Adrenal gland (tissue), 9 donors: ENCODE measurements at regions not wholly inside any gene's neighbourhood (a gene's known extent, or its start where the extent isn't known, plus 50 kb on each side); places are given as distances from the start of the nearest gene placed in this dataset.

Source experiments
- DNase-seq, 7 donors: peaks; one replicate each; pipeline ENCODE4 v3.0.0-alpha.2; 2019 to 2020
- H3K27ac ChIP-seq, 5 donors: fragments of 200-600 bp; sonication (generic) in 4 of 5; 1 replicate in 3 of 5; 2 replicates in 2 of 5; pipeline versions ENCODE4 v1.5.1 to v1.8.0; 2016 to 2020; ENCODE audit warnings: mild to moderate bottlenecking in 1 of 5
- H3K27me3 ChIP-seq: fragments of 200-600 bp; 2 replicates; pipeline ENCODE4 v1.8.0; 2021
- H3K36me3 ChIP-seq, 2 donors: fragments of 200-600 bp; replicated peaks in 1 of 2; 1 replicate in 1 of 2; 2 replicates in 1 of 2; pipeline versions ENCODE4 v1.5.1 to v1.8.0; 2018 to 2022
- H3K4me1 ChIP-seq, 2 donors: fragments of 200-600 bp; replicated peaks in 1 of 2; 1 replicate in 1 of 2; 2 replicates in 1 of 2; pipeline versions ENCODE4 v1.5.1 to v1.8.0; 2018 to 2021
- H3K4me3 ChIP-seq, 4 donors: fragments of 200-600 bp; sonication (generic) in 3 of 4; one replicate each; pipeline ENCODE4 v1.5.1; 2016 to 2018
- H3K9me3 ChIP-seq, 3 donors: fragments of 200-600 bp; sonication (generic) in 1 of 3; replicated peaks in 1 of 3; 1 replicate in 2 of 3; 2 replicates in 1 of 3; pipeline versions ENCODE4 v1.5.1 to v1.8.0; 2016 to 2021
- POLR2A ChIP-seq, 2 donors: fragments of 450-650 bp; IDR thresholded peaks; one replicate each; pipeline ENCODE4 v1.6.1; 2017; ENCODE audit warnings: antibody characterized with exemption in 2 of 2, mild to moderate bottlenecking in 2 of 2, moderate library complexity in 1 of 2
- WGBS, 4 donors: extraction: QIAGEN DNeasy Blood & Tissue Kit in 2 of 4; methylation state at CpG; one replicate each; pipeline versions ENCODE4 v1.1.5 to v1.1.7; 2013 to 2017; 5-methylcytosine and 5-hydroxymethylcytosine counted together
- intact Hi-C, 2 donors: fragments of 100-400 bp; cut with DNase I; formaldehyde crosslinking; loops; one replicate each; pipeline versions ENCODE4 v1.14.1 to v1.15.0; 2022 to 2023
- TF ChIP-seq, protein P1 (sequence below), 6 experiments: fragments of 450-650 bp in 4 of 6; fragments of 200-600 bp in 2 of 6; sonication (generic) in 1 of 6; IDR thresholded peaks; 1 replicate in 5 of 6; 2 replicates in 1 of 6; pipeline versions ENCODE4 v1.5.1 to v1.8.0; 2016 to 2021; ENCODE audit warnings: antibody characterized with exemption in 6 of 6, mild to moderate bottlenecking in 2 of 6, moderate library complexity in 1 of 6
- donor health status: healthy with polysubstance abuse.
- donor health status: Bipolar disorder and iron deficiency.
- donor health status: DM: yes; HTN: yes; CAD: no.
- donor health status: DM: no; HTN: no; CAD: no.
- donor health status: DM: no; HTN: no; CAD: no.

DNA sequence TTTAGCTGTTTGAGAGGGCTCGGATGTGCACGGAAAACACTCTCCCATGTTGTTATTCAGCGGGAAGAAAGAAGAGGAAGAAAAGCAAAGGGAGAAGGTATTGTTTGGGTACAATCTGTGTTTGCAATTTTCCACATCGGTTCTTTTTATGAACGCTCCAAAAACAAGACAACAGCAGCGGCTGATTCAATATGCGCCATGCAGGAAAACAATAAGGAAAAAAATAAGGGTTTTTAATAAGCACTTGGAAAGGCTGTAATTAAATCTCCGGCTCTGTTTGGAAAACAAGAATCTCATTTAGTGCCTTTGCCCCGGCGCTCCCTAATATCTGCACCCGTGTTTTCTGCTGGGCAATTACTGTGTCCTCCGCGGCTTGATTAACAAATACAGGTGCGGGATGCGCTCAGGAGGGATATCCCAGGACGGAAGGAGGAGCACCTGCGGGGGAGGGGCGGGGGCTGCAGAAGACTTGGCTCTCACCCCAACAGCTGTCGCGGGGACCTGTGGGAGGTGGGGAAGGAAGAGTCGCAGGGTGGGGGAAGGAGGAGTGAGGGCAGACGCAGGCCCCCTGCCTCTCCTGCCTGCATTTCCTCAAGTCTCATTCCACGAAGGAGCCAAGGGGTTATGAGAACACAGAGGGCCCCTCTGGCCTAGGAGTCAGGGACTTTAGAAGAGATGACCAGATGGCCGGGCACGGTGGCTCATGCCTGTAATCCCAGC is 181.5 kb upstream of the PODXL start:
- Histone ChIP-seq H3K4me3 (no peak overlapping the region), H3K4me1 (no peaks in the 10 kb centered on the region), H3K27me3 (peaks cover 6% of the 10 kb centered on the region), H3K36me3 (no peaks in the 10 kb centered on the region), H3K27ac (no peak overlapping the region), H3K9me3 (no peaks in the 10 kb centered on the region)
- WGBS, 4 donors, result 64 to 72% (median 67%) methylated on average over 25 of the region's 25 CpGs
- intact Hi-C loops, result no loop called here
- DNase-seq, result peak in 1 of 7 donors; percentile 18
- TF ChIP-seq POLR2A (IDR thresholded peaks at IDR 0.05), result no peak
- TF ChIP-seq, protein P1, sequence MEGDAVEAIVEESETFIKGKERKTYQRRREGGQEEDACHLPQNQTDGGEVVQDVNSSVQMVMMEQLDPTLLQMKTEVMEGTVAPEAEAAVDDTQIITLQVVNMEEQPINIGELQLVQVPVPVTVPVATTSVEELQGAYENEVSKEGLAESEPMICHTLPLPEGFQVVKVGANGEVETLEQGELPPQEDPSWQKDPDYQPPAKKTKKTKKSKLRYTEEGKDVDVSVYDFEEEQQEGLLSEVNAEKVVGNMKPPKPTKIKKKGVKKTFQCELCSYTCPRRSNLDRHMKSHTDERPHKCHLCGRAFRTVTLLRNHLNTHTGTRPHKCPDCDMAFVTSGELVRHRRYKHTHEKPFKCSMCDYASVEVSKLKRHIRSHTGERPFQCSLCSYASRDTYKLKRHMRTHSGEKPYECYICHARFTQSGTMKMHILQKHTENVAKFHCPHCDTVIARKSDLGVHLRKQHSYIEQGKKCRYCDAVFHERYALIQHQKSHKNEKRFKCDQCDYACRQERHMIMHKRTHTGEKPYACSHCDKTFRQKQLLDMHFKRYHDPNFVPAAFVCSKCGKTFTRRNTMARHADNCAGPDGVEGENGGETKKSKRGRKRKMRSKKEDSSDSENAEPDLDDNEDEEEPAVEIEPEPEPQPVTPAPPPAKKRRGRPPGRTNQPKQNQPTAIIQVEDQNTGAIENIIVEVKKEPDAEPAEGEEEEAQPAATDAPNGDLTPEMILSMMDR (IDR thresholded peaks at IDR 0.05), result no peak

DNA sequence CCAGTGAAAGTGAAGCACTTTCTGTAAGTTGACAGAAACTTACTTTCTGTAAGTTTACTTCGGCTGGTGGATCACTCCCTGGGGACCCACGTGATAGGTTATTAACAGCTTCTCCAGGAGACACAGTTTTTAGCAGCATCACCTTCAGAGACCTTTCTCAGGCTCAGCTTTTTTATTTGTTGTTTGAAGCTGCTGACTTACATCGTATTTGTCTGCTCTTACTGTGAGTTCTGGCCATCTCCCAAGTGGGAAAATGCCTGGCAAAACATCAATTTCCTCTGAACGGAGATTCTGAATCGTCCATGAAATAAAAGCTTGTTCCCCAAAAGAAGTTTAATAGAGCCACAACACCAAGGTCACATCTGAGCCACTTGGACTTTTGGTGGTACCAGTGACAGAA is 178.7 kb upstream of the PODXL start:
- H3K4me3 ChIP-seq, result no peak overlapping the region
- no peaks in the 10 kb centered on the region for H3K4me1 ChIP-seq
- TF ChIP-seq, protein P1 (IDR thresholded peaks at IDR 0.05), result no peak
- no peak for TF ChIP-seq POLR2A (IDR thresholded peaks at IDR 0.05)
- H3K27me3 ChIP-seq, result peaks cover 6% of the 10 kb centered on the region
- no peak overlapping the region for H3K27ac ChIP-seq
- H3K36me3 ChIP-seq, result no peaks in the 10 kb centered on the region
- intact Hi-C loops, result no loop called here
- WGBS, 4 donors, result 23 to 31% (median 31%) methylated on average over 5 of the region's 5 CpGs
- H3K9me3 ChIP-seq, result no peaks in the 10 kb centered on the region
- peak in 1 of 7 donors; percentile 41 for DNase-seq

DNA sequence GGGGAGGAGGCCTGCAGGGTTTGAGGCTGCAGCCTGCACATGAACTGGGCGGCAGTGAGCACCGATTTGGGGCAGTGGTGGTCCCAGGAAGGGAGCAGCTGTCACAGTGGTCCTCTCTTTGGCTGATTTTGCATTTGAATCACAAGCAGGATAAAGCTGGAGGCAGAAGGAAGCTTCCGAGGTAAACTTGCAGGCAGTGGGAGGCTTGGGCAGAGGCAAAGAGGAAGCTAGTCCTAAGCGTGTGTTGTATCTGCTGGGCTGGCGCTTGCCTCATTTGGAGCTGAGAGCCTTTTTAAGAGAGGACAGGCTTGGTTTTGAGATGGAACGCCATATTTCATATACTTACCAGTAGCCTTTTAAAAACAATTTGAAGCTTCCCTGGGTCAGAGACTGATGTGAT is 177.2 kb upstream of the PODXL start:
- Histone ChIP-seq H3K9me3 (no peaks in the 10 kb centered on the region), H3K4me3 (no peak overlapping the region), H3K36me3 (no peaks in the 10 kb centered on the region), H3K4me1 (no peaks in the 10 kb centered on the region), H3K27ac (no peak overlapping the region), H3K27me3 (peaks cover 2% of the 10 kb centered on the region)
- intact Hi-C loops, result no loop called here
- no peak for DNase-seq
- WGBS, 4 donors, result 68 to 74% (median 72%) methylated on average over 6 of the region's 6 CpGs
- TF ChIP-seq, protein P1 (IDR thresholded peaks at IDR 0.05), result no peak
- no peak for TF ChIP-seq POLR2A (IDR thresholded peaks at IDR 0.05)

DNA sequence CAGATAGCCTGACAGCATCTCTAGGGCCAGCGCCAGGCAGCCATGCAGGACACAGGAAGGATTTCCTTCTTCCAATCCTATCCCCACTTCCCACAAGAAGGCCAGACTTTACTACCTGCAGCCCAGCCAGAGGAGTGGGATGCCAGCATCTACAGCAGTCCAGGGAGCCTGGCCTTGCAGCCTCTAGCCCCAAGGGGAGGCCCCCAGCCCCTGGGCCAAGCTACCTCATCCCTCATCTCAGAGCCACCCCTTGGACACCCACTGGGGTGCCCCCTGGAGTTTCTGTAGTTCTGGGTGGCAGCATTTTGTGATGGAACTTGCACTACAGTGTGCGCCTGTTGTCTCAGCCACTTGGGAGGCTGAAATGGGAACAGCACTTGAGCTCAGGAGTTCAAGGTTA is 170.8 kb upstream of the PODXL start:
- WGBS, 4 donors, result 73 to 100% (median 85%) methylated on average over 2 of the region's 2 CpGs

More for the DNA sequence above, 170.8 kb upstream of the PODXL start:
- Histone ChIP-seq H3K36me3 (no peaks in the 10 kb centered on the region), H3K9me3 (no peaks in the 10 kb centered on the region), H3K4me3 (no peak overlapping the region), H3K27me3 (no peaks in the 10 kb centered on the region), H3K4me1 (no peaks in the 10 kb centered on the region), H3K27ac (no peak overlapping the region)
- TF ChIP-seq, protein P1 (IDR thresholded peaks at IDR 0.05), result no peak
- TF ChIP-seq POLR2A (IDR thresholded peaks at IDR 0.05), result no peak
- DNase-seq, result peak in 1 of 7 donors; percentile 5
- intact Hi-C loops, result no loop called here
